Dendritic cell treated with granulocyte-macrophage colony-stimulating factor and Interleukin-4, amounts not matched to agents 40 ng/mL and 50 ng/mL, for 4 days (primary cell): ENCODE measurements at regions not wholly inside any gene's neighbourhood (a gene's known extent, or its start where the extent isn't known, plus 50 kb on each side); places are given as distances from the start of the nearest gene placed in this dataset.

Experiments used
- H3K27ac Mint-ChIP-seq: one replicate; pipeline ENCODE4 v1.8.0; 2022; ENCODE audit warnings: mild to moderate bottlenecking, mixed read lengths
- H3K27me3 Mint-ChIP-seq: one replicate; pipeline ENCODE4 v1.8.0; 2022; ENCODE audit warnings: mild to moderate bottlenecking, mixed read lengths
- H3K36me3 Mint-ChIP-seq: one replicate; pipeline ENCODE4 v1.8.0; 2022; ENCODE audit warnings: low read depth, mixed read lengths
- H3K4me1 Mint-ChIP-seq: one replicate; pipeline ENCODE4 v1.8.0; 2022; ENCODE audit warnings: low read depth, mixed read lengths
- H3K4me3 Mint-ChIP-seq: one replicate; pipeline ENCODE4 v1.8.0; 2022; ENCODE audit warnings: mild to moderate bottlenecking, moderate library complexity, mixed read lengths
- H3K9me3 Mint-ChIP-seq: one replicate; pipeline ENCODE4 v1.8.0; 2022; ENCODE audit warnings: mixed read lengths
- intact Hi-C: fragments of 100-400 bp; cut with micrococcal nuclease; formaldehyde crosslinking; loops from one replicate; pipeline ENCODE4 v1.15.0; 2022

DNA sequence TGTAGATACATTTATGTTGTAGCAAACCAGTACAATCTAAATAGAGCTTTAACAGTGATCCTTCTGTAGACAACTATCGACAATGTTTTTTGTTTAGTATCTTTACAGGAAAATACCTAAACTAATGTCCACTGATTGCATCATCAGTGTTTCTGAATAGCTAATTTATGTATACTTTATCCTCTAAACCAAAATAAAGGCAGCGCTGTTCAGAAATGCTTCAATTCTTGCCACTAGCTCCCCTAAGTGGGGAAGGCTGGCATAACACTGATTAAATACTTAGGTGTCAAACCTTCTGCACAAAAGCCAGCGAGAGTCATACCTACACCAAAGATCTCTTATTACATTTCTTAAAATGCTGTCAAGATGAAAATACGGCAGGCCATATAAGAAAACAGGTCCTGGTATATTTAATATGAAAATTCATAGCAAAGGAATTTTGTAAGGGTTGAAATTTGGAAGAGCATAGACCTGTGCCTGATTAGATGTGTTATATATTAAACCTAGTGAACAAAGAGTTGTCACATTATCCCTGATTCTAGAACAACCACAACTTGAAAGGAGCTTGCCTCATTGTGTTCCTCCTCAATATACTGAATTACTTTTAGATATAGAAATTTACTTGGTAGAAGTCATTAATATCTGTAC lies 1693.4 kb upstream of the SLC39A10 start:
- Mint-ChIP-seq H3K36me3 (no peaks in the 10 kb centered on the region), H3K4me1 (no peaks in the 10 kb centered on the region), H3K4me3 (no peak overlapping the region), H3K27ac (no peak overlapping the region), H3K9me3 (no peaks in the 10 kb centered on the region), H3K27me3 (no peaks in the 10 kb centered on the region)
- intact Hi-C loops, result no loop called here

DNA sequence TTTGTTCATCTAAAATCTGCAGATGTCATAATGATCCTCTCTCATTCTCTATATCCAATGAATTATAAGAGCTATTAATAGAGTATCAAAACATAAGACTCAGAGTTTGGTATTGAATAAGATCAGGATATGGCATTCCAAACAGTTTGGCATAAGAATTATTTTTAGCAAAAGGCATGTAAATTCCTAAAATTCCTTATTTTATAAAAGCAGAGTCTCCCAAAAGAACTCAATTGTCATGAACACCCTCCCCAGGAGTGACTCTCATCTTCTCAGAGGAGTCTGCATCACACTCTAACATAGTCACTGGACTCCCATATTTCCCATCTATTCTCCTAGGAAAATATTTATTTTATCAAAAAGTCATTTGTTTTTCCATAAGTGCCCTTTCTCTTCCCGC lies 1710.2 kb upstream of the SLC39A10 start:
- H3K4me3 Mint-ChIP-seq, result no peak overlapping the region
- no peak overlapping the region for H3K27ac Mint-ChIP-seq
- no peaks in the 10 kb centered on the region for H3K27me3 Mint-ChIP-seq
- H3K9me3 Mint-ChIP-seq, result no peaks in the 10 kb centered on the region
- intact Hi-C loops, result no loop called here
- no peaks in the 10 kb centered on the region for H3K36me3 Mint-ChIP-seq
- no peaks in the 10 kb centered on the region for H3K4me1 Mint-ChIP-seq

DNA sequence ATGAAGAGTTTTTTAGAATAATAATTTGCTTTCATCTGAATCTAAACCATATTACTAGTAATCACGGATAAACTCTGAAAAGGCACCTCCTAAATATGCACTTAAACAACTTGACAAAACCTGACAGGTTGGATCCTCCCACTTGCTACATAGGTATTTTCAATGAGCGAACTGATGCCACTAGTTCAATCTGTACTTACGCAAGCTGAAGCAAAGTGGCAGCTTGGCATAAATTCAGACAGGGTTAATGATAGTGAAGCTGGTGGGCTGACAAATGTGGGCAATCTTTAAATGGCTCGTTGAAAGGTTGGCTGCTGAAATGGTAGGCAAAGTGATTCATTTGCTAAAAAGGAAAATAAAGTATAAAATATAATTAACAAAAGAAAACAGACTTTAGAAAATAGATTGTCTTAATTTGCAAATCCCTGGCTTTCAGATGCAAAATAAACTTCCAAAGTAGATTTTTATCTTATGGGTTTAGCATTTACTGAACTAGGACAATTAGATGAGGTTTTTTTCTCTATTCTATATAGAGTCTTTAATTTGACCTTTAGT lies 1713.5 kb upstream of the SLC39A10 start:
- H3K4me3 Mint-ChIP-seq, result no peak overlapping the region
- H3K27ac Mint-ChIP-seq, result no peak overlapping the region
- no peaks in the 10 kb centered on the region for H3K9me3 Mint-ChIP-seq
- intact Hi-C loops, result no loop called here
- H3K4me1 Mint-ChIP-seq, result no peaks in the 10 kb centered on the region
- H3K27me3 Mint-ChIP-seq, result no peaks in the 10 kb centered on the region
- H3K36me3 Mint-ChIP-seq, result no peaks in the 10 kb centered on the region

DNA sequence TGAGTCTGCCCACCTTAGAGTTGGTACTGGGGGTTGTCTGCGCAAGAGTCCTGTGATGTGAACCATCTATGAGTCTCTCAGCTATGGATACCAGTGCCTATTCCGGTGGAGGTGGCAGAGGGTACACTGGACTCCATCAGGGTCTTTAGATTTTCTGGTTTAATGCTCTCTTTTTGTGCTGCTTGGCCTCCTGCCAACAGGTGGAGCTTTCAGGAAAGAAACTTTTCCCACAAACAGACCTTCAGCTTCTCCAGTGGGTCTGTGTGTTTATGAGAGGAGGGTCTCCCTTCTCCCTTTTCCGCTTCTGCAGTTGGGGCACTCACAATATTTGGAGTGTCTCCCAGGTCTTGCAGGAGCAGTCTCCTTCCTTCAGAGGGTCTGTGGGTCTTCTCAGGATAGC lies 1721.9 kb upstream of the SLC39A10 start:
- H3K4me3 Mint-ChIP-seq, result no peak overlapping the region
- intact Hi-C loops, result no loop called here
- no peaks in the 10 kb centered on the region for H3K27me3 Mint-ChIP-seq
- no peaks in the 10 kb centered on the region for H3K36me3 Mint-ChIP-seq
- H3K9me3 Mint-ChIP-seq, result peaks cover 10% of the 10 kb centered on the region
- no peaks in the 10 kb centered on the region for H3K4me1 Mint-ChIP-seq
- no peak overlapping the region for H3K27ac Mint-ChIP-seq

DNA sequence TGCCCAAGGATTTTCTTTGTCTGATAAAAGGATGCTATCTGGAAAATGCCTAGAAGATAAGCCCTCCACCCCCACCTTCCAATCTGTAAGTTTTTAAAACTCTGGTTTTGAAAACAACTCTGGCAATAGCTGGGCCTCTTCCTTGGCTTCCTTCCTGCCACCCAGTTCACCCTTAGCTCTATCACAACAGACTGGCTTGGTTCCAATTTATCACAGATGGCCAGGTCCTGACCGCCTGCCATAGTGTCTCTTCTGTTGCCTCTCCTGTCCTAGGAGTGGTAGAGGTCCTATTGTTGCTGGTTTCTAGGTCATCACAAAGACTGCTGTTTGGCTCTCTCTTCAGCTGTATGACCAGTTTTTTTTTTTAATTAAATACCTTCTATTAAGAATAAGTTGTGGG lies 1727.9 kb upstream of the SLC39A10 start:
- H3K4me3 Mint-ChIP-seq, result no peak overlapping the region
- intact Hi-C loops, result no loop called here
- H3K4me1 Mint-ChIP-seq, result no peaks in the 10 kb centered on the region
- H3K27me3 Mint-ChIP-seq, result no peaks in the 10 kb centered on the region
- no peaks in the 10 kb centered on the region for H3K36me3 Mint-ChIP-seq
- peaks cover under 1% of the 10 kb centered on the region for H3K9me3 Mint-ChIP-seq
- H3K27ac Mint-ChIP-seq, result no peak overlapping the region

DNA sequence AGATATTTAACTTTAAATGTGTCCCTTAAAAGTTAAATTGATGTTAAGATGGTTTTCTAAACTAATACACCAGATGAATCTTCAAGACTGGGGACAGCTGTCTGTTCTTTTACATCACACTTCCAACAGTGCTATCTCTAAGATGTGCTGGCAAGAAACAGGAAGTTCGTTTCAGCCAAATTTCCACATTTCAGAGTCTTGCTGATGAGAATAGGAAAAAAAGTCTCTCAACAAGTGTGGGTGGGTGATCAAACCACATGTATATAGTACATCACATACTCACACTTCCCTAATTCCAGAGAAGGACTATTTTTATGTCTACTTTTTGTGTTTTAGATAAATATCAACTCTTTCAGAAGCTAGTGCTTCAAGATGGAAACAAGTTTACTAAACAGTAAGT lies 1712.8 kb upstream of the TMEFF2 start:
- no peak overlapping the region for H3K27ac Mint-ChIP-seq
- no peaks in the 10 kb centered on the region for H3K27me3 Mint-ChIP-seq
- no peaks in the 10 kb centered on the region for H3K4me1 Mint-ChIP-seq
- intact Hi-C loops, result no loop called here
- H3K4me3 Mint-ChIP-seq, result no peak overlapping the region
- H3K9me3 Mint-ChIP-seq, result peaks cover 18% of the 10 kb centered on the region
- no peaks in the 10 kb centered on the region for H3K36me3 Mint-ChIP-seq

DNA sequence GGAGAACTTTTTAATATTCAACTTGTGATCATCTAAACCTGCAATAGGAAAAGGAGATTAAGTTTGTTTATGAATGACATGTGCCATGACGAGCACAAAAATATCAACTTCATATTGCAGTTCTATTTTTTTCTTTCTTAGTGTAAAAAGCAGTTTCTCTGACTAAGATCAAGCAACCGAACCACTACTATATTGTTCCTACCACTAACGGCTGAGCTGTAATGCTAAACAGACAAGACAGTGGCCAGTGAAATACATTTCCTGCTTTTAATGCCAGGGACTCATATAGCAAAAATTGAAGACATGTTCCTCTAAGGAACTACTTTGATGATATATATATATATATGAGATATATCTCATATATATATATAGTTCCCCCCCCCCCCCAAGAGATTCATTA lies 1705.6 kb upstream of the TMEFF2 start:
- H3K4me1 Mint-ChIP-seq, result no peaks in the 10 kb centered on the region
- H3K36me3 Mint-ChIP-seq, result no peaks in the 10 kb centered on the region
- H3K9me3 Mint-ChIP-seq, result peaks cover 17% of the 10 kb centered on the region
- H3K27me3 Mint-ChIP-seq, result no peaks in the 10 kb centered on the region
- intact Hi-C loops, result no loop called here
- no peak overlapping the region for H3K4me3 Mint-ChIP-seq
- H3K27ac Mint-ChIP-seq, result no peak overlapping the region

DNA sequence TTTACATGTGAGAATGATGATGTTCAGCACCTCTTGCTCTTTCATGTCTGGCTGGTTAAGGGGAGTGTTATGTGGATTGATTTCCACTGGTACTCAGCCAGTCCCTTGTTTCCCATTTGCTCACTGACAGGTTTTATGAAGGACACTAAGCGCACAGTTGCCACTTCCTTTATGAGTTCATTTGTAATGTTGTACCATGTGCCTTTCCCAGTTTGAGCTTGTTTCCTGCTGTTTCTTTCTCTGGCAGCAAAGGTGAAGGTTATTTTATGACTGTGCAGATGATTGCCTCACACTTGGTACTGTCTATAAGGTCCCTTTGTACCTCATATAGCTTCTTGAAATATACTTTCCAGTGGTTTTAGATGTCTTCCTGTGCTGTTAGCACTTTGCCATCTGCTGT lies 1700.5 kb upstream of the TMEFF2 start:
- no peaks in the 10 kb centered on the region for H3K36me3 Mint-ChIP-seq
- no peak overlapping the region for H3K4me3 Mint-ChIP-seq
- H3K4me1 Mint-ChIP-seq, result no peaks in the 10 kb centered on the region
- no peaks in the 10 kb centered on the region for H3K27me3 Mint-ChIP-seq
- H3K27ac Mint-ChIP-seq, result no peak overlapping the region
- intact Hi-C loops, result no loop called here
- H3K9me3 Mint-ChIP-seq, result peaks cover 5% of the 10 kb centered on the region

DNA sequence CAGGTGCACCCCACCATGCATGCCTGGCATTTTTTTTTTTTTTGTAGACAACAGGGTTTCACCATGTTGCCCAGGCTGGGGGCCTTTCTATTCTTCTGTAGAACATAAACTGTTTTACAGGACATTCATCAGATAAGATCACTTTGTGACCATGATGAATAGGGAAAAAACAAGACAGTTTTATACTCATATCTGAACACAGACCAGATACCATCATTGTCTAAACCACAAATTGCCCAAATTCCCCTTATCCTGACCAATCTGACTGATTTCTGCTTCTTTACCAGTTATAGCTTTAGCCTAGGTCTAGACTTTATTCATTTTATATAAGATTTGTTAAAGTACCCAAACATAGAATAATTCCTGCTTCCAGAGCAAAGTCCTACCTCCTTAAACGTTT lies 1699.3 kb upstream of the TMEFF2 start:
- Mint-ChIP-seq H3K27ac (no peak overlapping the region), H3K4me1 (no peaks in the 10 kb centered on the region), H3K27me3 (no peaks in the 10 kb centered on the region), H3K36me3 (no peaks in the 10 kb centered on the region), H3K4me3 (no peak overlapping the region), H3K9me3 (peaks cover 9% of the 10 kb centered on the region)
- intact Hi-C loops, result no loop called here

DNA sequence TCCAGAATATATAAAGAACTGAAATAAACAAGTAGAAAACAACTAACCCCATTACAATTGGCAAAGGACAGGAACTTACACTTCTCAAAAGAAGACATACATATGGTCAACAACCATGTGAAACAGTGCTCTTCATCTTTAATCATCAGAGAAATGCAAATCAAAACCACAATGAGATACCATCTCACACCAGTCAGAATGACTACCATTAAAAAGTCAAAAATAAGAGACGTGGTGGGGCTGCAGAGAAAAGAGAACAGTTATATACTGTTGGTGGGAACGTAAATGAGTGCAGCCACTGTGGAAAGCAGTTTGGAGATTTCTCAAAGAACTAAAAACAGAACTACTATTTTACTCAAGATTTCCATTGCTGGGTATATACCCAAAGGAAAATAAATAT lies 1696.3 kb upstream of the TMEFF2 start:
- Mint-ChIP-seq H3K27ac (no peak overlapping the region), H3K36me3 (no peaks in the 10 kb centered on the region), H3K27me3 (no peaks in the 10 kb centered on the region), H3K4me3 (no peak overlapping the region), H3K4me1 (no peaks in the 10 kb centered on the region), H3K9me3 (peaks cover 24% of the 10 kb centered on the region)
- intact Hi-C loops, result no loop called here

DNA sequence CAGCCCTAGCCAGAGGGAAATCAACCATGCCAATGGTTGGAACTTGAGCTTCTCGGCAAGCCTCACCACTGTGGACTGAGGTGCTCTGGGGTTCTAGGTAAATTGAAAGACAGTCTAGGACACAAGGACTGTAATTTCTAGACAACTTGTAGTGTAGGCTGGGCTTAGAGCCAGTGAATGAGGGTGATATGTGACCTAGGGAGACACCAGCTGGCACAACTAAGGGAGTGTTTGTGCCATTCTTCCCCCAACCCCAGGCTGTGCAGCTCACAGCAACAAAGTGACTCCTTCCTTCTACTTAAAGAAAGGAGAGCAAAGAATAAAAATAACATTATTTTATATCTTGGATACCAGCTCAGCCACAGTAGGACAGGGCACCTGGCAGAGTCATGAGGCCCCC lies 1690.7 kb upstream of the TMEFF2 start:
- intact Hi-C loops, result no loop called here

DNA sequence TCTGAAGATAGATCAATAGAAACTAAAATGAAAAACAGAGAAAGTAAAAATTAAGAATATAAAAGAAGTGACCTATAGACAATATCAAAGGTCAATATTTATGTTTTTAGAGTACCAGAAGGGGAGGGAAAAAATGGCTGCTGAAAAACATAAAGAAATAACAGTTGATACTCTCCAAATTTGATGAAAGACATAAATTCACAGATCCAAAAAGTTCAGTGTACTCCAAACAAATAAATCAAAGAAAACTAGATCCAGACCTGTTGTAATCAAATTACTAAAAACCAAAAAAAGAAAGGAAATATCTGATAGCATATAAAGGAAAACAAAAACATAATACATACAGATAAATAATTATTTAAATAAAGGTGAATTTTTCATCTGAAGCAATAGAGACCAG lies 1689.1 kb upstream of the TMEFF2 start:
- Mint-ChIP-seq H3K9me3 (peaks cover 36% of the 10 kb centered on the region), H3K27me3 (no peaks in the 10 kb centered on the region), H3K27ac (no peak overlapping the region), H3K4me3 (no peak overlapping the region), H3K36me3 (no peaks in the 10 kb centered on the region), H3K4me1 (no peaks in the 10 kb centered on the region)
- intact Hi-C loops, result no loop called here

More for the DNA sequence above, 1690.7 kb upstream of the TMEFF2 start:
- Mint-ChIP-seq H3K4me1 (no peaks in the 10 kb centered on the region), H3K36me3 (no peaks in the 10 kb centered on the region), H3K27ac (no peak overlapping the region), H3K9me3 (peaks cover 43% of the 10 kb centered on the region), H3K4me3 (no peak overlapping the region), H3K27me3 (no peaks in the 10 kb centered on the region)

DNA sequence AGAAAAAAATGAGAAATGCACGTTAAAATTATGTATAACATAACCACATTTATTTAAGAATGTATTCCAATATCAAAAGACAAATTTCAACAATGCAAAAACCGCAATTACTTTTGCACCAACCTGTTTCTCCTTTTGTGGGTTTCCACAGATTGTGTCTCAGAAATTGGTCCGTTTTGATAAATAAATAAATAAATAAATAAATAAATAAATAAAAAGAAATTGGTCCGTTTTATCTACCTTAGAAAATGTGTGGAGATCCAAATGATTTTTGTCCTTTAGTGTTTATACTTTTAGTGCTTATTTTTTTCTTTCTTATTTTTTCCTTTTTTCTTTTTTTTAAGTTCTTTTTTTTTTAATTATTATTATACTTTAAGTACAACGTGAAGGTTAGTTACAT lies 1682.2 kb upstream of the TMEFF2 start:
- H3K27me3 Mint-ChIP-seq, result no peaks in the 10 kb centered on the region
- H3K27ac Mint-ChIP-seq, result no peak overlapping the region
- H3K36me3 Mint-ChIP-seq, result no peaks in the 10 kb centered on the region
- no peaks in the 10 kb centered on the region for H3K4me1 Mint-ChIP-seq
- intact Hi-C loops, result no loop called here
- peaks cover 12% of the 10 kb centered on the region for H3K9me3 Mint-ChIP-seq
- H3K4me3 Mint-ChIP-seq, result no peak overlapping the region

DNA sequence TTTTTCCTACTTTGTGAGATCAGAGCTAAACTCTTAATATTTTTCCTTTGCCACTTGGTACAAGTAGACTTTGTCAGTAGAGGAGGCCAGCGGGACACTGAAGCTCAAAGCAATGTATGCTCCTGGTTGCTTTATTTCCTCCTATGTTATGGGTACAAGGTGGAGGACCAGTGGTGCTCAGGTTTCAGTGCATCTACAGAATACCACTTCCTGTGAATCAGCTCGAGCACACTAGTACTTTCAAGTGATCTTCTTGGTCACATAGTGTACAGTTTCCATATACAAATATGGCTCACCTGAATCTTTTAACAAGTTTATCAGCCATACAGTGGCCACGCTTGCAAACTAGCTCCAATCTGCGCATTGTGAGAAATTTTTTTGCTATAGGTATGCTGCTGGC lies 1674.8 kb upstream of the TMEFF2 start:
- intact Hi-C loops, result no loop called here
- Mint-ChIP-seq H3K27me3 (no peaks in the 10 kb centered on the region), H3K4me1 (no peaks in the 10 kb centered on the region), H3K36me3 (no peaks in the 10 kb centered on the region), H3K4me3 (no peak overlapping the region), H3K9me3 (peaks cover 19% of the 10 kb centered on the region), H3K27ac (no peak overlapping the region)

DNA sequence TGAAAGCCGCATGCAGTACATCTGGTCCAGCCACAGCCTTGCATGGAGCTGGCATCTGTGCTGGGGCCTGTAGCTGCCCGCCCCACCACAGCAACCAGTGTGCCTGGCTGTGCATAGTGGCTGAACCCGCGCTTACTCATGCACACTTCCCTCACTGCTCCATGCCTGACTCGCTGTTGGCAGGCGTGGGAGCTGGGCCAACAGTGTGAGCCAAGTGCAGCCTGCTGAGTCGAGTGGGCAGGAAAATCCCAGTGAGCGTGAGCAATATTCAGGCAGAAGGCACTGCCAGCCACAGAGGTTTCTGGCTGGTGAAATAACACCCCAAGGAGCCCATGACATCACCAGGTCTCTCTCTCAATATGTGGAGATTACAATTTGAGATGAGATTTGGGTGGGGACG lies 1674.1 kb upstream of the TMEFF2 start:
- Mint-ChIP-seq H3K27ac (no peak overlapping the region), H3K4me1 (no peaks in the 10 kb centered on the region), H3K4me3 (no peak overlapping the region), H3K27me3 (no peaks in the 10 kb centered on the region), H3K9me3 (peaks cover 19% of the 10 kb centered on the region), H3K36me3 (no peaks in the 10 kb centered on the region)
- intact Hi-C loops, result no loop called here
